HL-60 (cell line): ENCODE measurements at regions not wholly inside any gene's neighbourhood (a gene's known extent, or its start where the extent isn't known, plus 50 kb on each side); places are given as distances from the start of the nearest gene placed in this dataset.

ENCODE experiments used
- GABPA ChIP-seq: IDR thresholded peaks from 2 replicates; pipeline ENCODE4 v1.6.1; 2012; ENCODE audit warnings: low read depth
- SPI1 ChIP-seq: IDR thresholded peaks from 2 replicates; pipeline ENCODE4 v1.6.1; 2012; ENCODE audit warnings: low read depth, mild to moderate bottlenecking, borderline replicate concordance
- TF ChIP-seq, protein P1 (sequence below): IDR thresholded peaks from one replicate; pipeline ENCODE4 v1.5.1; 2011; ENCODE audit warnings: low read length, control low read depth, inconsistent platforms; ENCODE audit not compliant: insufficient read depth
- TF ChIP-seq, protein P2 (sequence below): IDR thresholded peaks from 2 replicates; pipeline ENCODE4 v1.6.1; 2012; ENCODE audit warnings: low read depth; ENCODE audit not compliant: insufficient replicate concordance

DNA sequence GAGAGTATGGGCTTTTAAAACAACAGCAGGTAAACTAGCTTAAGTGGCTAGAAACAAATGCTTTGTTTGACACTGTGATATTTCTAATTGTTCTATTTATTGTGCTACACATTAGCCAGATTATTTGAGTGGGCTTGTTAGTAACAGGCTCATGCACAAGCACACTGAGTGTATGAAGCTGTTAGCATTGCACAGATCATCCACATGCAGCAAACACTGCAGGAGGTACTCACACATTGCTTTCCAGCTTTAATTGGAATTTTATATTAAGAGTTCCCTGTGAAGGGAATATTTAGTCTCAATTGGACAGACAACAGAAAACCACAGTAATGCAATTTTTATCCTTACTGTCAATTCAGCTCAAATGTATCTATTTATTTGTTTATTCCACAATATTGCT, 92.9 kb upstream of the ZNF804B start:
- TF ChIP-seq, protein P1, sequence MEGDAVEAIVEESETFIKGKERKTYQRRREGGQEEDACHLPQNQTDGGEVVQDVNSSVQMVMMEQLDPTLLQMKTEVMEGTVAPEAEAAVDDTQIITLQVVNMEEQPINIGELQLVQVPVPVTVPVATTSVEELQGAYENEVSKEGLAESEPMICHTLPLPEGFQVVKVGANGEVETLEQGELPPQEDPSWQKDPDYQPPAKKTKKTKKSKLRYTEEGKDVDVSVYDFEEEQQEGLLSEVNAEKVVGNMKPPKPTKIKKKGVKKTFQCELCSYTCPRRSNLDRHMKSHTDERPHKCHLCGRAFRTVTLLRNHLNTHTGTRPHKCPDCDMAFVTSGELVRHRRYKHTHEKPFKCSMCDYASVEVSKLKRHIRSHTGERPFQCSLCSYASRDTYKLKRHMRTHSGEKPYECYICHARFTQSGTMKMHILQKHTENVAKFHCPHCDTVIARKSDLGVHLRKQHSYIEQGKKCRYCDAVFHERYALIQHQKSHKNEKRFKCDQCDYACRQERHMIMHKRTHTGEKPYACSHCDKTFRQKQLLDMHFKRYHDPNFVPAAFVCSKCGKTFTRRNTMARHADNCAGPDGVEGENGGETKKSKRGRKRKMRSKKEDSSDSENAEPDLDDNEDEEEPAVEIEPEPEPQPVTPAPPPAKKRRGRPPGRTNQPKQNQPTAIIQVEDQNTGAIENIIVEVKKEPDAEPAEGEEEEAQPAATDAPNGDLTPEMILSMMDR = no peak
- TF ChIP-seq SPI1 = no peak
- TF ChIP-seq, protein P2, sequence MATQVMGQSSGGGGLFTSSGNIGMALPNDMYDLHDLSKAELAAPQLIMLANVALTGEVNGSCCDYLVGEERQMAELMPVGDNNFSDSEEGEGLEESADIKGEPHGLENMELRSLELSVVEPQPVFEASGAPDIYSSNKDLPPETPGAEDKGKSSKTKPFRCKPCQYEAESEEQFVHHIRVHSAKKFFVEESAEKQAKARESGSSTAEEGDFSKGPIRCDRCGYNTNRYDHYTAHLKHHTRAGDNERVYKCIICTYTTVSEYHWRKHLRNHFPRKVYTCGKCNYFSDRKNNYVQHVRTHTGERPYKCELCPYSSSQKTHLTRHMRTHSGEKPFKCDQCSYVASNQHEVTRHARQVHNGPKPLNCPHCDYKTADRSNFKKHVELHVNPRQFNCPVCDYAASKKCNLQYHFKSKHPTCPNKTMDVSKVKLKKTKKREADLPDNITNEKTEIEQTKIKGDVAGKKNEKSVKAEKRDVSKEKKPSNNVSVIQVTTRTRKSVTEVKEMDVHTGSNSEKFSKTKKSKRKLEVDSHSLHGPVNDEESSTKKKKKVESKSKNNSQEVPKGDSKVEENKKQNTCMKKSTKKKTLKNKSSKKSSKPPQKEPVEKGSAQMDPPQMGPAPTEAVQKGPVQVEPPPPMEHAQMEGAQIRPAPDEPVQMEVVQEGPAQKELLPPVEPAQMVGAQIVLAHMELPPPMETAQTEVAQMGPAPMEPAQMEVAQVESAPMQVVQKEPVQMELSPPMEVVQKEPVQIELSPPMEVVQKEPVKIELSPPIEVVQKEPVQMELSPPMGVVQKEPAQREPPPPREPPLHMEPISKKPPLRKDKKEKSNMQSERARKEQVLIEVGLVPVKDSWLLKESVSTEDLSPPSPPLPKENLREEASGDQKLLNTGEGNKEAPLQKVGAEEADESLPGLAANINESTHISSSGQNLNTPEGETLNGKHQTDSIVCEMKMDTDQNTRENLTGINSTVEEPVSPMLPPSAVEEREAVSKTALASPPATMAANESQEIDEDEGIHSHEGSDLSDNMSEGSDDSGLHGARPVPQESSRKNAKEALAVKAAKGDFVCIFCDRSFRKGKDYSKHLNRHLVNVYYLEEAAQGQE = no peak
- TF ChIP-seq GABPA = no peak
